Gastrocnemius medialis (tissue), 4 donors: ENCODE measurements at regions not wholly inside any gene's neighbourhood (a gene's known extent, or its start where the extent isn't known, plus 50 kb on each side); places are given as distances from the start of the nearest gene placed in this dataset.

Experiments used
- POLR2A ChIP-seq, 2 donors: fragments of 450-650 bp; IDR thresholded peaks; one replicate each; pipeline ENCODE4 v1.6.1; 2017; ENCODE audit warnings: antibody characterized with exemption in 2 of 2, mild to moderate bottlenecking in 2 of 2, moderate library complexity in 2 of 2
- TF ChIP-seq, protein P1 (sequence below), 5 experiments: fragments of 450-650 bp in 3 of 5; fragments of 200-600 bp in 2 of 5; sonication (generic) in 2 of 5; IDR thresholded peaks in 4 of 5; conservative IDR thresholded peaks in 1 of 5; 1 replicate in 4 of 5; 2 replicates in 1 of 5; pipeline ENCODE4 v1.5.1; 2016 to 2019; ENCODE audit warnings: antibody characterized with exemption in 5 of 5, mild to moderate bottlenecking in 3 of 5, moderate library complexity in 3 of 5

DNA sequence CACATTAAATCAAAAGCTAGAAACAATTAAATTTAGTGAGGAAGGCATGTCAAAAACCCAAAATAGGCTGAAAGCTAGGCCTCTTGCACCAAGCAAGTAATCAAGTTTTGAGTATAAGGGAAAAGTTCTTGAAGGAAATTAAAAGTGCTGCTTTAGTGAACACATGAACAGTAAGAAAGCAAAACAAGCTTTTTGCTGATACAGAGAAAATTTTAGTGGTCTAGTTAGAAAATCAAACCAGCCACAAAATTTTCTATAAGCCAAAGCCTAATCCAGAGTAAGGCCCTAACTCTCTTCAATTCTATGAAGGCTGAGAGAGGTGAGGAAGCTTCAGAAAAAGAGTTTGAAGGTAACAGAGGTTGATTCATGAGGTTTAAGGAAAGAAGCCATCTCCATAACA is 116.2 kb downstream of the CYB561 start:
- no peak for TF ChIP-seq POLR2A (IDR thresholded peaks at IDR 0.05)
- TF ChIP-seq, protein P1, sequence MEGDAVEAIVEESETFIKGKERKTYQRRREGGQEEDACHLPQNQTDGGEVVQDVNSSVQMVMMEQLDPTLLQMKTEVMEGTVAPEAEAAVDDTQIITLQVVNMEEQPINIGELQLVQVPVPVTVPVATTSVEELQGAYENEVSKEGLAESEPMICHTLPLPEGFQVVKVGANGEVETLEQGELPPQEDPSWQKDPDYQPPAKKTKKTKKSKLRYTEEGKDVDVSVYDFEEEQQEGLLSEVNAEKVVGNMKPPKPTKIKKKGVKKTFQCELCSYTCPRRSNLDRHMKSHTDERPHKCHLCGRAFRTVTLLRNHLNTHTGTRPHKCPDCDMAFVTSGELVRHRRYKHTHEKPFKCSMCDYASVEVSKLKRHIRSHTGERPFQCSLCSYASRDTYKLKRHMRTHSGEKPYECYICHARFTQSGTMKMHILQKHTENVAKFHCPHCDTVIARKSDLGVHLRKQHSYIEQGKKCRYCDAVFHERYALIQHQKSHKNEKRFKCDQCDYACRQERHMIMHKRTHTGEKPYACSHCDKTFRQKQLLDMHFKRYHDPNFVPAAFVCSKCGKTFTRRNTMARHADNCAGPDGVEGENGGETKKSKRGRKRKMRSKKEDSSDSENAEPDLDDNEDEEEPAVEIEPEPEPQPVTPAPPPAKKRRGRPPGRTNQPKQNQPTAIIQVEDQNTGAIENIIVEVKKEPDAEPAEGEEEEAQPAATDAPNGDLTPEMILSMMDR (IDR thresholded peaks at IDR 0.05 in 4 of 5, conservative IDR thresholded peaks at IDR 0.05 in 1 of 5), result no peak
